Limb (tissue), 2 donors: ENCODE measurements at regions not wholly inside any gene's neighbourhood (a gene's known extent, or its start where the extent isn't known, plus 50 kb on each side); places are given as distances from the start of the nearest gene placed in this dataset.

Experiments used
- DNase-seq, 2 donors: peaks; one replicate each; pipeline ENCODE4 v3.0.0-alpha.2; 2016; ENCODE audit errors: extremely low spot score in 2 of 2

DNA sequence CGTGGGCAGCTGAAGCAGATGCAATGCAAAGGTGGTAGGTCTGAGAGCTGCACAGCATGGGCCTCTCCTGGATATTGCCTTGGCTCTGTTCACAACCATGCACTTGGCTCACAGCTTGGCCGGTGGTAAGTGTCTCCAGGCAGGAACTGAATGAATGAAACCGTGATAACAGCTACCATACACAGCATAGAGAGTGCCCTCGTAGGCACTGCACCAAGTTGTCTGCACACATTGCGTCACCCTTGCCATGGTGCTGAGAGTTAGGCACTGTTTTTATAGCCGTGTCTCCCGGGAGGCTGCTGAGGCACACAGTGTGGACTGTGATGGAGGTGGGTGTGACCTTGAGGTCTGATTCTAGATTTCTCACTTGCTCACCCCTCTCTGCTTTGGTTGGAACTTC, 157.6 kb upstream of the VASH1 start:
- DNase-seq: no peak

- no peak for DNase-seq
Measured at GRCh38 chr14:76607510-76607909, 153.8 kb upstream of the VASH1 start.

DNA sequence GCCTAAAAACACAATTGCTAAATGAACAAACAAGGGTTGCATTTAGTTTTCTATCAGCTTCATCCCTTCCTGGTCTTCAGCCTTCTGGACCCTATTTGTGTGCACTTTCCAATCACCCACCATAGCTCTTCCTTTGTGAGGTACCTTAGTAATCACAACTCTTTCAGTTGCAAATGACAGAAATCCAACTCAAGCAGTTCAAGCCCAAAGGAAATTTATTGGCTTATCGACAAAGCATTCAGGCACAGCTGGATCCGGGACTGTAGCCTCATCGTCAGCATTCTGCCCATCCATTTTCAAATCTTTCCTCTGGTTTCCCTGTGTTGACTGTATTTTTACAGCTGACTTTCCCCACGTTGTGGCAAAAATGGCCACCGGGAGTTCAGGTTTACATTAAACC, 148.6 kb upstream of the VASH1 start:
- no peak for DNase-seq

DNA sequence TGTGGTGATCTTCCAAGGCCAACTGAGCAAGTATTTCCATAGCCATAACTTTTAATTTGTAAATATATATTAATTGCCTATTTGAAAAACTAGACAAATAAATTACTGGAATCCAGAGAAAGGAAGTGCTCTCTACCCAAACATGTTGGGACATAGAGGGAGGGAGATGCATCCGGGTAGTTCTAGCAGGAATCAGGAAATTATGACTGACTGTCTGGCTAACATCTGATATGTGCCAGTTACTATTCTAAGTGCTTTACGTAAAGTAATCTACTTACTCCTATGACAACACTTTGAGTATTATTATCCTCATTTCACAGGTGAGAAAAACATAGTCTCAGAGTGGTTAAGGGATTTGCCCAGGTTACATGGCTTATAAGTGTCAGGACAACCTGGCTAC, 147.7 kb upstream of the VASH1 start:
- no peak for DNase-seq

GRCh38 chr14:76615331-76615730, 145.9 kb upstream of the VASH1 start:
- DNase-seq: no peak

DNA sequence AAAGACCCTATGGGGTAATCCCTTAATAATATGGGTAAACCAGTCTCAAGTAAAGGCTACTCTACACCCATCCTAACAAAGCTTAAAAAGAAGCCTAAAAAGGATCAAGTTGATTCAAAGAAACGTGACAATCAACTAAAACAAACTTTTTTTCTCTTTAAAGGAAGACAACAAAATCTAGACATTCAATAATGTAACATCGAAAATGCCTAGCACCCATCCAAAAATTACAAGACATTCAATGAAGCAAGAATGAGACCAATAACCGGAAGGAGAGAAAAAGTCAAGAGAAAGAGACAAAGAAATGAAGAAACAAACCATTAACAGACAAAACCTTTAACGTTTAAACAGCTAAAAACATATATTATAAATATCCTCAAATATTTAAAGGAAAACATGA, 143.8 kb upstream of the VASH1 start:
- no peak for DNase-seq

DNA sequence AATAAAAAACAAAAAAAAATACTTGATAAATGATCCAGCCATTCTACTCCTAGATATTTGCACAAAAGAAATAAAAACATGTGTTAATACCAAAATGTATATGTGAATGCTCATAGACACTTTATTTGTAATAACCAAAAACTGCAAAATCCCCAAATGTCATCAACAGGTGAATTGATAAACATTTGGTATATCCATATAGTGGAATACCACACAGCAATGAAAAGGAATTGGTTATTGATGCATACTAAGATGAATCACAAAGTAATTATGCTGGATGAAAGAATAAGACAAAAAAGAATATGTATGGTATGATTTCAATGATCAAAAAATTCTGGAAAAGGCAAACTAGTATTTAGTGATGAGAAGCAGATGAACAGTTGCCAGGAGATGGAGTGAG, 124.7 kb upstream of the VASH1 start:
- no peak for DNase-seq

DNA sequence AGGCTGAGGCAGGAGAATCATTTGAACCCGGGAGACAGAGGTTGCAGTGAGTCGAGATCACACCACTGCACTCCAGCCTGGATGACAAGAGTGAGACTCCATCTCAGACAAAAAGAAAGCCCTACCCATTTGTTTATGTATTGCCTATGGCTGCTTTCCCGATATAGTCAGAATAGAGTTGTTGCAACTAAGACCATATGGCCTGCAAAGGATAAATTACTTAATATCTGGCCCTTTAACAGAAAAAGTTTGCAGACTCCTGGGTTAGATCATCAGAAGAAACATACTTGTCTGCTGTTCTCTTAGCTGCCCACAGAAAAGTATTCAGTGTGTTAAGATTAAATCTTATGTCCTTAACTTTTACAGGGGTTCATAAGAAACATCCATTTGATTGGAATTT, 122.4 kb upstream of the VASH1 start:
- no peak for DNase-seq

- no peak for DNase-seq
Measured at GRCh38 chr14:76639606-76640229, 121.5 kb upstream of the VASH1 start.

DNA sequence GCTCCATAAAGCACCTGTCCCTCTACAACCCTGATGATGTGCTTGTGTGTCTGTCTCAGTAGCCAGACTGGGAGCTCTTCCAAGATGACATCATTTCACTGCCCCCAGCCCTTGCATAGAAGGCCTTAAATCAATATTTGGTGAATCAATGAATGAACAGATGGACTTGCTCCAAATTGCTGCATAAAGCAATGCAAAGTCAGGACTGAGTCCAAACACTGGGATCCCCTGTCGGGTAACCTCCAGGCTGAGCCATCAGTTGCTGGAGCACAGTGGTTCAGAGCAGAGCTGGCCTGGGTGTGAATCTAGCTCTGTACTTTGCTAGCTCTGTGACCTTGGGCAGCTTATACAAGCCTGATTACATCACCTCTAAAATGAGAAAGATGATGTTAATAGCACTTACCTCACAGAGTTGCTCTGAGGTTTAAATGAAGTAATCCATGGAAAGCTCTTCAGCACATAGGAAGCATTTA, 120.3 kb upstream of the VASH1 start:
- DNase-seq: no peak

- no peak for DNase-seq
Measured at GRCh38 chr14:76641541-76641940, 119.7 kb upstream of the VASH1 start.

GRCh38 chr14:76643887-76644286, 117.4 kb upstream of the VASH1 start:
- no peak for DNase-seq

DNA sequence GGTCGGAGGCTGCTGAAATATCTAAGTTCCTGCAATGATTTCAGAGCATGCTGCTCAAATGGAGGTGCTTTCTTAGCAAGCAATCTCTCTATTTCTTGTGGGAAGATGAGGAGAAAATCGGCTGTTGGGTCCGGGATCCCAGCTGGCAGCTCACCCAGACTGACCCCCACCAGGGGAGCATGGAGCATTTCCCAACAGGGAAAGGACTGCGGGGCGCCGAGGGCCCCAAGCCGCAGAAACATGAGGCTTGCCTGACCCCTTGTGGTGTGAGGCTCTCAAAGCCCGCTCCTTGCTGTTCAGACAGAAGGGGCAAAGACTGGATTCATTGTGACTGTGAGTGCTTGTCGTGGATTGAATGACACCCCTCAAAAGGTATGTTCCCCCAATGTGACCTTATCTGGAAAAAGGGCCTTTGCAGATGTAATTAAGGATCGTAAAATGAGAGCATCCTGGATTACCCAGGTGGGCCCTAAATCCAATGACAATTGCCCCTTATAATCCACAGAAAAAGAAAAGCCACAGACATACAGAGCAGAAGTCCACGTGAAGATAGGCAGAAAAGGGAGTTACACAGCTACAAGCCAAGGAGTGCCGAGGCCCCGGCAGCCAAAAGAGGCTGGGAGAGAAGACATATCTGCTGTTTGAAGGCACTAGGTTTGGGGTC, 116.3 kb upstream of the VASH1 start:
- peak; percentile 19 to 74 for DNase-seq

DNA sequence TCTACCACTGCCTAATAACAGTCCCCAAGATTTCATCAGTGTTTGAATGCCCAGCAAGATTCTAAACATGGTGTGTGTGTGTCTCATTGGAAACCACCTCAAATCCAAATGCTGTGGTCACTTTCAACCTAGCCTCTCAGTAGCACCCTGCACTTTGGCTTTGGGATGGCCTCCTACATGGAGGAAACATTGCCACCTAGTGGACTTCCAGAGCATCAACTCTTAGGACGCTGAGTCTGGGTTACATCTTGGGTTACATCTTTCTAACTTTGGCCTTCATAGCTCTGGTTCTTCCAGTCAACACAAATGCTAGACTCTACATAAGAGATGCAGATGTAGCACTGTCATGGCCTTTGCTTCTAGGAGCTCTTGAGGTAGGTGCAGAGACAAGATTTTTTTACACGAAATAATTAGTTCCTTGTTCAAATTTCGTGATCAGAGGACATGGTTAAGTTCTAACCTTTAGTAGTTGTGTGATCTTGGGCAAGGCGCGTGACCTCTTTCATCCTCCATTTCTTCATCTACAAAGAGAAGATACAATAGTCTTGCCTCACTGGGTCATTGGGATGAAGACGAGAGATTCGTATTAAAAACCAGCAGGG, 113.5 kb upstream of the VASH1 start:
- peak; percentile 50 to 64 for DNase-seq

- no peak for DNase-seq
Measured at GRCh38 chr14:76651410-76652055, 109.7 kb upstream of the VASH1 start.

DNA sequence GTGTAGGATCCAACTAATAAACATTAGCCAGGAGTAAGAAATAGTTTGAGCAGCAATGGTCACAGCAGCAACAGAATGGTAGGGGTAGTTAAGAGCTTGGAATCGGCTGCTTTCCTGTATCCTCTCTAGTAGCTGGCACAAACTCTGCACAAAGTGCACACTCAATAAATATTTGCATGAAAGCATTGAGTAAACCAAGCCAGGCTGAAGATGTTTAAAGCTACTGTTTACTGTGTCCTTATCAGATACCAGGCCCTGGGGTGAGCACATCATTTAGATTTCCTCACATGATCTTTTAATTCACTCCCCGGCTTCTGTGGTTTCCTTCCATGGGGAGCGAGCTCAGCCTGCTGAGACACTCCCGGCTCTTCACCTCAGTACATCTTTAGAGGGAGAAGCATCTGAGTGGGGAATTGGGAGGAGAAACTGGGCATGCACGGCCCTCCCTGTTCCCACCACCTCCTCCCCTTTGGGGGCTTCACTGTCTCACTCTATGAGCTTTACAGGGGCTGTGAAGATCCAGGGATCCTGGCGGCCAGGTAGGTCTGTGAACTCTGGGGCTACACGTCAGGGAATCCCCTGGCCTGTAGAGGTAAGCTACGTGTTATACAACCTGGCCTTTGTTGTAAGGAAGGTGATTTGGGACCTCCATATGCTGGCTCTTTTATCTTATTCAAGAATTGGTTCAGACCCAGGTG, 107.2 kb upstream of the VASH1 start:
- no peak for DNase-seq

GRCh38 chr14:76654573-76655108, 106.6 kb upstream of the VASH1 start:
- DNase-seq: no peak

DNA sequence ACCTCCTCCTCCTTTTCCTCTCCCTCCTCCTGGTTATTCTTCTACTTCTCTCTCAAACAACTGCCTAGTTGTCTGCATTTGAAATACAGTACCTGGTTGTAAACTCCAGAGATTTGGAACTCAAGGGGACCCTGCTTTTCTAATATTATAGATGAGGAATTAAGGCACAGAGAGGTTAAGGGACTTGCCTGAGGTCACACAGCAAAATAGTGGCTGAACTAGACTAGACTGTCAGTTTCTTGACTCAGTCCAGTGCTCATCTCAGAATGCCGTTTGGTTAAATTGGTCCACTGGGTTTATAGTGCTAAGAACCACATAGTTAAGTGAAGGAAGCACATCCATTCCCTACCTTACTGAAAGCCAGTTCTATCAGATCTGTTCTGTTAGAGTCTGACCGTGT, 105.9 kb upstream of the VASH1 start:
- no peak for DNase-seq

DNA sequence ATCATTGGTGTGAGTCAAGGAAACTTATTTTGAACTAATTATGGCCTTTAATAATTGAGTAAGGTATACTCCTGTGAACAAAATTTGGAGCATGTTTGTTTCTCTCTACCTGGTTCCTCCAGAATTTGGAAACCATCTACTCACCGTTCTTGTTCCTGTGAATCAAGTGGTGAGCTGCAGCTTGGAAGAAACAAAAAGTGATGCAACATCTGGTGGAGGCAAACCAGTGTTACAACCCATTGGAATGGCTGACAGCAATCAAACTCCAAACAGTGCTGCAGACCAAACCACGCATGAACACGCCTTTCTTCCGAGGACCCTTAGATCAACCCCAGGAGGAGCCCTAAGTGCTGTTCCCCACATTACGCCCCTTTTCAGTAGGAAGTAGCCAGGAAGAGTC, 104.7 kb upstream of the VASH1 start:
- no peak for DNase-seq

DNA sequence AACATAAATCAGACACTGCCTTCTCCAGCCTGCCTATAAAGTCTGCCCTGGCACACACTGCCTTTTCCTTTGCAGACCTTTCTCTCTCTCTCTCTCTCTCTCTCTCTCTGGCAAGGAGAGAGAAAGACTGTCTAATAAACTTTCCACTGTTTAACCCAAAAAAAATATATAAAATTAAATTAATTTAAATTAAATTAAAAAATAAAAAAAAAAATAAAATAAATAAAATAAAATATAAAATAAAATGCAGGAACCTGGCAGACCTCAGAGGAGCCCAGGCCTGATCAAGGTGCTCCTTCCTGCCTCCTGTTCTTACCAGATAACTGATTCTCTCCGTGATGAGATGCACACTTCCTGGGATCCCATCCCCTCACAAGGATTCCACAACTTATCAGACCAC, 103.9 kb upstream of the VASH1 start:
- DNase-seq: no peak

DNA sequence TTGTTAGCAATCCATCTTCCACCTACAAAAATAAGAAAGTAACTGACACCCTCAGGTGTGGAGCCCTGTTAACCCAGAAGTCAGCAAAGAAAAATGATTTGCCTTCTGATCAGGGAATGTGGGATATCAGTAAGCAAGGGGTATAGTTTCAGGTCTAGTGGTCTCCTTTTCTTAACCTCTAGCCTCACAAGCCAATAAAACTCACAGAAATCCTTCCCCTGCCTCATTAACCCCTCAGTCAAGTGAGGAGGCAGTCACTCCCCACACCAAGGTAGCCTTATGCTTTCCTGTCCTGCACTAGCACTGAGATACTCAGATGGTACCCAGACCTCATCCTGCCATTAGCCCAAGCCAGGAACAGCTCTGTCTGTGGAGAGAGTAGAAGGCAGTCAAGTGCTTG, 103.4 kb upstream of the VASH1 start:
- DNase-seq: no peak

DNA sequence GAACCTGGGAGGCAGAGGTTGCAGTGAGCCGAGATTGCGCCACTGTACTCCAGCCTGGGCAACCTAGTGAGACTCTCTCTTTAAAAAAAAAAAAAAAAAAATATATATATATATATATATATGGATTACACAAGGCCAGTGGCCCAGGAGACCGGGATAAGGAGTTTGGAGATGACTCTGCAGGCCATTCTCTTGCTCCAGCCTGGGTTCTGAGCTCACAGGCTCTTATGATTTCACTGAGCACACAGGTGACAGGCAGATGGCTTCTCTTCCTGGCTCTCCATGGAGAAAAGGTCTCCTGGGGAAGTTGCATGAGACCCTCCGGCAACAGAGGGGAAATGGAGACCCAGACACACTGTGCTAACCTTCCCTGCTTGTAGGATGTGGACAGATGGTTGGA, 98.7 kb upstream of the VASH1 start:
- no peak for DNase-seq
